Embryonic facial prominence (tissue), 1 donor: ENCODE measurements at regions not wholly inside any gene's neighbourhood (a gene's known extent, or its start where the extent isn't known, plus 50 kb on each side); places are given as distances from the start of the nearest gene placed in this dataset.

Experiments used
- DNase-seq: peaks from one replicate; pipeline ENCODE4 v3.0.0-alpha.2; 2016; ENCODE audit errors: extremely low spot score

- no peak for DNase-seq
These were observed 66.4 kb upstream of the GALNT2 start for GRCh38 chr1:230000493-230001184.

DNA sequence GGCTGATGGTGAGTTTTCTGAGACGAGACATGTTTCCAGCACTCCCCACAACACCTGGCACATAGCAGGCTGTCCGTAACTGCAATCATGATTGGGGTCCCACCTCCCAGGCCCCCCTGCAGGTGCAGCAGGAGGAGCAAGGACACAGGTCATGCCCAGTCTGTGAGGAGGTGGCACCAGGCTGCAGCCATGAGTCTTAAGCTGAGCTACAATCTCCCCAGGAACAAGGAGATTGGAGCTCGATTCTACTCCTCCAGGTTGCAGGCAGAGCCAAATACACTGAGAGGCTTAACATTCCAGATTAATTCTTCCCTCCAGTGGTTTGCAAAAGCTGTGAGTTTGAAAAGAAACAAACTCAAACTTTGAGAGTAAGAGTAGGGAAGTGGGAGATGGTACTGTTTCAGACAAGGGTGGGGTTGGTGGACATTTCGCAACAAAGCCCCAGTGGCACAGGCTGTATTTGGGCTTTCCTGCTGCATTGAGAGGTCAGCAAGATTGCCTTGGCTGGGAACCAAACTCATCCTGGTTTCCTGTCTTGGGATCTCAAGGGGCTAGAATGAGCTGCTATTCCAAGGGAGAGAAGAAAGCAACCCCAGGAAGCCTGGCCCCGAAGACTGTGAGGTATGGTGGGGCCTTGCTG lies 64.8 kb upstream of the GALNT2 start:
- DNase-seq = no peak

DNA sequence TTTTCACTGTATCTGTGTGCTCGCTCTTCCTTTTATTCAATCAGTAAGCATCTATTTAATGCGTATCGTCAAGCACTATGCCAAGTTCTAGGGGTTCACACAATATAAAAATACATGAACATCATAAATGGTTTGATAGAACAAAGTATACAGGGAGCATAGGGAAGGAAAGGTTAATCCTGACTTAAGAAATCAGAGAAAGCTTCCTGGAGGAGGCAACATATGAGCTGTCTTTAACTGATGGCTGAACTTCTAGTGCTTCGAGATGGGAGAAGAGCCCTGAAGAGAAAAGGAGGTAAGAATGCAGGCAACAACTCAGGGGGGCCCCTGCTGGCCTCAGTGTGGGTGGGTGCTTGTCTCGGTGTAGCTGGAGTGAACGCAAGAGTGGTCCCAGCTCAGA lies 63.6 kb upstream of the GALNT2 start:
- DNase-seq = no peak

DNA sequence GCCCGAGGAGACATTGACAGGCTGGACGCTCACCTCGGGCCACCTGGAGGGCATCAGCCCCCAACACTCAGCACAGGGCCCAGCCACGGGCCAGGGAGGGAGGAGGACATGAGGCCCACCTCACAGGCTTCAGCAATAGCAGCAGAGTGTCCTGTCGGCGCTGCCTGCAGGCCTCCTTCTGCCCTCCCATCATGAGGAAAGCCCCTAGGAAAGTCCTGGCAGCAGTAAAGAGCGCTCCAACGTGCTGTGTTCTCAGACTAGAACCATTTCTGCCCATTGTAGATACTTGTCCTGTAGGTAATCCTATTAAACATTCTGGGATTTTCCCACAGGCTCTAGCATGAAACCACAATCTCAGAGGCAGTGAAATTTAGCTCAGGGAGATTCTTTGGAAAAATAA lies 62.0 kb upstream of the GALNT2 start:
- no peak for DNase-seq

DNA sequence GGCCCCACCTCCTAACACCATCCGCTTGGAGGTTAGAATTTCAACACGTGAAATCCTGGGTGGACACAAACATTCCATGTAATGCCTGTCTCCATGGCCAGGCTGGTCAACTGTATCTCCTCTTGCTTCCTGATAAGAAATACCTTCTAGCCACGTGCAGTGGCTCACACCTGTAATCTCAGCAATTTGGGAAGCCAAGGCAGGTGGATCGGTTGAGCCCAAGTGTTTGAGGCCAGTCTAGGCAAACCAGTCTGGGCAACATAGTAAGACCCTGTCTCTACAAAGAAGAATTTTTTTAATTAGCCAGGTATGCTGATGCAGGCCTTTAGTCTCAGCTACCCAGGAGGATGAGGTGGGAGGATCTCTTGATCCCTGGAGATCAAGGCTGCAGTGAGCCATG lies 58.3 kb upstream of the GALNT2 start:
- no peak for DNase-seq

- no peak for DNase-seq
These were observed 57.3 kb upstream of the GALNT2 start for GRCh38 chr1:230009611-230010313.

DNA sequence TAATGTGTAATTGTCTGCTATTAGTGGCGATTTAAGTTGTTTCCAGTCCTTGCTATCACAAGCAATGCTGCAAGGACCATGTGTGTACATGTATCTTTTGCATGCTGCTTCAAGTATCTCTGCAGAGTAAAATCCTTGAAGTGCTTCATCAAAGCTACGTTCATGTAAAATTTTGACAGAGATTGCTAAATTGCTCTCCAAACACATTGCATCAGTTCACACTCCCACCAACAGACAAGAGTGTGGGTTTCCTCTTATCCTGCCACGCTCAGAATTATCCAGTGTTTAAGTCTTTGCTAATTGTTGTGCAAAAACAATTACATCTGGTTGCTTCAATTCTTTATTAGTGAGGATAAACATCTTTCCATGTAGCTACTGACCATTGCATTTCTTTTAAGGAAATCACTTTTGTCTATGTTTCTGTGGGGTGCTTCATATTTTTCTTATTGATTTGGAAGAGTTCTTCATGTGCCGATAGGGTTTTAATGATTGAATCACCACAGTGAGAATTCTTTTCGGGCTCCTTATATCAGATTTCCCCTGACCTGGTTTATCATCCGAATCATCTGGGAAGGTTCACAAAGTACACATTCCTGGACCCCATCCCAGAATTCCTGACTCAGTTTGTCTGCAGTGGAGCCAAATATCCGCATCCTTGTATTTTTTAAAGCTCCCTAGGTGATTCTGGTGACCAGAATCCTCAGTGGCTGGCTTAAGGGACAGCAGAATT lies 56.3 kb upstream of the GALNT2 start:
- no peak for DNase-seq

DNA sequence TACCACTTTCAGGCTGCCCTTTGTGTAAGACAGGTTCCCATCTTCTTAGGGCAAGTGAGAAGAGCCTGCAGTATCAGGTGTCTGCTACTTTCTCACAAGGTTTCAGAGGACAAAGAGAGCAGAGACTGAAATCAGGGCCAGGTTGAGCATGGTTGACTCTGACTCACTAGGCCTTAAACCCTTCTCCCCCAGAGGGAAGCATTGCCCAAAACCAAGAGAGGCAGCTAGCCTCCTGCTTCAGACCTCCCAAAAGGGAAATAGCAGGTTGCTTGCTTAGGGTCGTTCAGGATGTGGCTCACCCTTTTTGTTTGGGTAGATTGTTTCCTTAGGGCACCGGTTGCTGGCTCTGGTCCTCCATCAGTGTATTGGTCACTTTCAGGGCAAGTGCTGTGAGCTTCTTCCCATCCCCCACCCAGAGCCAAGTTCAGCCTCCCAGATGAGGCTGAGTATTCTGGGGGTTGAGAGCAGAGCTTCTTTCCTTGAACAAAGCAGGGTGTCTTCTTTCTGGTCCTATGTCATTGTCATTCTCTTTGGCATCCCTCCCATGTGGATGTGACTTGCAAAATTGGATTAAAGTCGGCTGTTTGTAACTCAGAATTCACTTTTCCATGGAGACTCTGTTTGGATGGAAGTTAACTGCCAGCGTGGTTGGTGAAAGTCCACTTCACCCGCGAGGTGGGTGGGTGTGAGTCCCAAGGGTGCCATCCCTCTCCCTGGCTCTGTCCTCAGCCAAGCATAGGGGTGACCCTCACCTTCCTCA lies 55.5 kb upstream of the GALNT2 start:
- no peak for DNase-seq

GRCh38 chr1:230012093-230012393 lies 55.0 kb upstream of the GALNT2 start:
- no peak for DNase-seq

DNA sequence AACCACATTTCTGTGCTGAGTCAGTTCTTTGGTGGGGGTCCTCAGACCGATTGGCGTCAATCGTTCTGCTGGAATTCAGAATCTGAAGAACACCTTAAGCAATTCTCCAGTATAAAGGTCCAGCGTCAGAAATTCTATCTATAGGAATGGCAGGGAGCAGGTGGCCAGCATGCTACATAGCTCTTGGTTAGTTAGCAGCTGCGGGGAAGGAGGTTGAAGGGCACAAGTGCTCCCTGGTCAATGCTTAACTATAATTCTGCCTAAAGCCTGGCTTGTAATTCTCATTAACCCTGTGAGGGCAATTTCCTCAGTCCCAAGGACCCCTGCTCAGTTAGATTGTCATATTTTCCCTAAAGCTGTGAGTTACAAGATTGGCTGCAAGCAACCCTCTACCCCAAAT lies 54.3 kb upstream of the GALNT2 start:
- DNase-seq = no peak

- DNase-seq = no peak
These were observed 50.9 kb upstream of the GALNT2 start for GRCh38 chr1:230016159-230016558.
